GM10266 (cell line): ENCODE measurements at regions not wholly inside any gene's neighbourhood (a gene's known extent, or its start where the extent isn't known, plus 50 kb on each side); places are given as distances from the start of the nearest gene placed in this dataset.
"Not testable (repeated sequence)": the region's sequence is repeated elsewhere in the genome, so short reads cannot be mapped to it uniquely, and the experiment has no call there.

ENCODE experiments used
- DNase-seq: peaks from one replicate; pipeline ENCODE4 v3.0.0; 2012; ENCODE audit errors: extremely low spot score
- TF ChIP-seq, protein P1 (sequence below): IDR thresholded peaks from 2 replicates; pipeline ENCODE4 v1.5.1; 2012; ENCODE audit warnings: mild to moderate bottlenecking, low read depth; ENCODE audit not compliant: control insufficient read depth, insufficient read depth; ENCODE audit errors: missing control alignments

DNA sequence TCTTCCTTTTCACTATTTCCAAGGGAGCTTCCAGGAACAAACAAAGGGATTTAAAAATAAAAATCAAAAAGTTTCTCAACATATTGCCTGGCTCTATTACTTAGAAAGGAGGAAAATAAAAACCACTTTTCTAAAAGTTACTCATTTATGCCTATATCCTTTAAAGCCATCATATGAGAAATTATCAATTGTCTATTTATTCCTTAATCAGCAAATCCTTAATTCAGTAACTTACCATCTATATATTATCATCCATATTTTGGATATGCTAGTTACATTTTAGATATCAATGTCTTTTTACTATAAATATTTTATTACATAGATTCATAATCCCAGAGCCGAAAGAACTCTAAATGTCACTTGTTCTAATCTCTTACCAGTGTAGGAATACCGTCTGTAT lies 481.5 kb upstream of the ANO5 start:
- TF ChIP-seq, protein P1, sequence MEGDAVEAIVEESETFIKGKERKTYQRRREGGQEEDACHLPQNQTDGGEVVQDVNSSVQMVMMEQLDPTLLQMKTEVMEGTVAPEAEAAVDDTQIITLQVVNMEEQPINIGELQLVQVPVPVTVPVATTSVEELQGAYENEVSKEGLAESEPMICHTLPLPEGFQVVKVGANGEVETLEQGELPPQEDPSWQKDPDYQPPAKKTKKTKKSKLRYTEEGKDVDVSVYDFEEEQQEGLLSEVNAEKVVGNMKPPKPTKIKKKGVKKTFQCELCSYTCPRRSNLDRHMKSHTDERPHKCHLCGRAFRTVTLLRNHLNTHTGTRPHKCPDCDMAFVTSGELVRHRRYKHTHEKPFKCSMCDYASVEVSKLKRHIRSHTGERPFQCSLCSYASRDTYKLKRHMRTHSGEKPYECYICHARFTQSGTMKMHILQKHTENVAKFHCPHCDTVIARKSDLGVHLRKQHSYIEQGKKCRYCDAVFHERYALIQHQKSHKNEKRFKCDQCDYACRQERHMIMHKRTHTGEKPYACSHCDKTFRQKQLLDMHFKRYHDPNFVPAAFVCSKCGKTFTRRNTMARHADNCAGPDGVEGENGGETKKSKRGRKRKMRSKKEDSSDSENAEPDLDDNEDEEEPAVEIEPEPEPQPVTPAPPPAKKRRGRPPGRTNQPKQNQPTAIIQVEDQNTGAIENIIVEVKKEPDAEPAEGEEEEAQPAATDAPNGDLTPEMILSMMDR, result no peak
- no peak for DNase-seq

DNA sequence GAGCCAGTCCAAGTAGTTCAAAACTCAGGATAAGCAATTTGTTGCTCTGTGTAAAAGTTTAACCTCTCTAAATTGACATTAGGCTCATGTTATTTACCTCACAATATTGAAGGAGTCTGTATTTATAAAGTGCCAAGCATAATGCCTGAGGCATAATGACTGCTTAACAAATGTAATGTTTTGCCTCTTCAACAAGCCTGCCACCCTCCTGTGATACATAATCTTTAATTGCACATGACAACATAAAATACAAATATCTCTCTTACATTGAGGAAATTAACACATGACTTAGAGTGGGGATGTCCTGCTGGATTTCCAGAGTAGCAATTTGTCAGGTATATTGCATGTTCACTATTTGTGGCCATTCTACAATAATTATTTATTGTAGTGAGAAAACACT lies 469.2 kb upstream of the ANO5 start:
- TF ChIP-seq, protein P1, result no peak
- no peak for DNase-seq

DNA sequence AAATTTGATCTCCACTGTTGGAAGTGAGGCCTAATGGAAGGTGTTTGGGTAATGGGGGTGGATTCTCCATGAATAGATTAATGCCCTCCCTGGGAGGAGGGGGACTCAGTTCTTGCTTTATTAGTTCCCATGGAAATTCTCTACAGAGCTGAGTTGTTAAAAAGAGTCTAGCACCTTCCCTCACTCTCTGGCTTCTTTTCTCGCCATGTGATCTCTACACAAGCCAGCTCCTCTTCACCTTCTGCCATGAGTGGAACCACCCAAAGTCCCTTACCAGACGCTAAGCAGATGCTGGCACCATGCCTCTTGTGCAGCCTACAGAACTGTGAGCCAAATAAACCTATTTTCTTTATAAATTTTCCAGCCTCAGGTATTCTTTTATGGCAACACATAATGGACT lies 465.8 kb upstream of the ANO5 start:
- no peak for DNase-seq
- TF ChIP-seq, protein P1, result no peak

DNA sequence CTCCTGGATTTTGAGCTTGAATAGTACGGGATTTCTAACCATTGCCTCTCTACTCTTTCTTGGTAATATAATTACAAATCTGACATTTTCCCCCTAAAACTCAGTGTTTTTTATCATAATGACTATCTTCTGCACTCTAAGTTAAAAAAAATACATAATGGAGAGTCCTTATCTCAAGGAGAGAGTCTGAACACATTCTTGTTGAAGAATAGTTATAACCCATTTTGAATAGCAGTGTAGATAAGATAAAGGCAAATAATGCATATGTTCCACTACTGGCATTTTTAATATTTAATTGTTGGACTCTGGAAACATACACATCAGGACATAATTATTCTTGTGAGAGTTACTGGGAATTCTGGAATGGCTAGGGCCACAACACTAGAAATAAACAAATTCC lies 456.5 kb upstream of the ANO5 start:
- DNase-seq, result no peak
- TF ChIP-seq, protein P1, result no peak

DNA sequence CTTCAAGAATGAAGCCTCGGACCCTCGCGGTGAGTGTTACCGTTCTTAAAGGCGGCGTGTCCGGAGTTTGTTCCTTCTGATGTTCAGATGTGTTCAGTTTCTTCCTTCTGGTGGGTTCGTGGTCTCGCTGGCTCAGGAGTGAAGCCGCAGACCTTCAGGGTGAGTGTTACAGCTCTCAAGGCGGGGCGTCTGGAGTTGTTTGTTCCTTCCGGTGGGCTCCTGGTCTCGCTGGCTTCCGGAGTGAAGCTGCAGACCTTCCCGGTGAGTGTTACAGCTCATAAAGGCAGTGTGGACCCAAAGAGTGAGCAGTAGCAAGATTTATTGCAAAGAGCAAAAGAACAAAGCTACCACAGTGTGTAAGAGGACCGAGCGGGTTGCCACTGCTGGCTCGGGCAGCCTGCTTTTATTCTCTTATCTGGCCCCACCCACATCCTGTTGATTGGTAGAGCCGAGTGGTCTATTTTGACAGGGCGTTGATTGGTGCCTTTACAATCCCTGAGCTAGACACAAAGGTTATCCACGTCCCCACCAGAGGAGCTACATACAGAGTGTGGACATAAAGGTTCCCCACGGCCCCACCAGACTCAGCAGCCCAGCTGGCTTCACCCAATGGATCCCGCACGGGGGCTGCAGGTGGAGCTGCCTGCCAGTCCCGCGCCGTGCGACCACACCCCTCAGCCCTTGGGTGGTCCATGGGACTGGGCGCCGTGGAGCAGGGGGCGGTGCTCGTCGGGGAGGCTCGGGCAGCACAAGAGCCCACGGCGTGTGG lies 440.2 kb upstream of the ANO5 start:
- not testable (repeated sequence) for DNase-seq

DNA sequence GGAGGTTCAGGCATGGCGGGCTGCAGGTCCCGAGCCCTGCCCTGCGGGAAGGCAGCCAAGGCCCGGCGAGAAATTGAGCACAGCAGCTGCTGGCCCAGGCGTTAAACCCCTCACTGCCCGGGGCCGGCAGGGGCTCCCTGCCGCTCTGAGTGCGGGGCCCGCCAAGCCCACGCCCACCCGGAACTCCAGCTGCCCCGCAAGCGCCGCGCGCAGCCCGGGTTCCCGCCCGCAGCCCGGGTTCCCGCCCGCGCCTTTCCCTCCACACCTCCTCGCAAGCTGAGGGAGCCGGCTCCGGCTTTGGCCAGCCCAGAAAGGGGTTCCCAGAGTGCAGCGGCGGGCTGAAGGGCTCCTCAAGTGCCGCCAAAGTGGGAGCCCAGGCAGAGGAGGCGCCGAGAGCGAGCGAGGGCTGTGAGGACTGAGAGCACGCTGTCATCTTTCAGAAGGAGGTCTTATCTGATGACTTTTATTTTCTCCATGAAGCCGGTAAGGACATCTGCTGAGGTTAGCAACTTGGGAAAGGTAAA lies 439.6 kb upstream of the ANO5 start:
- DNase-seq, result not testable (repeated sequence)

DNA sequence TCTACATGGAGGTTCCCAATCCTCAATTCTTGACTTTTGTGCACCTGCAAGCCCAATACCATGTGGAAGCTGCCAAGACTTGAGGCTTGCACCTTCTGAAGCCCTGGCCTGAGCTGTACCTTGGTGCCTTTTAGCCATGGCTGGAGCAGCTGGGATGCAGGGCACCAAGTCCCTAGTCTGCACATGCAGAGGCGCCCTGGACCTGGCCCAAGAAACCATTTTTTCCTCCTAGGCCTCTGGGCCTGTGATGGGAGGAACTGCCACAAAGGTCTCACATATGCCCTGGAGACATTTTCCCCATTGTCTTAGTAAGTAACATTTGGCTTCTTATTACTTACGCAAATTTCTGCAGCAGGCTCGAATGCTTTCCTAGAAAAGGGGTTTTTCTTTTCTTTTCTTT lies 431.9 kb upstream of the ANO5 start:
- TF ChIP-seq, protein P1, result no peak

DNA sequence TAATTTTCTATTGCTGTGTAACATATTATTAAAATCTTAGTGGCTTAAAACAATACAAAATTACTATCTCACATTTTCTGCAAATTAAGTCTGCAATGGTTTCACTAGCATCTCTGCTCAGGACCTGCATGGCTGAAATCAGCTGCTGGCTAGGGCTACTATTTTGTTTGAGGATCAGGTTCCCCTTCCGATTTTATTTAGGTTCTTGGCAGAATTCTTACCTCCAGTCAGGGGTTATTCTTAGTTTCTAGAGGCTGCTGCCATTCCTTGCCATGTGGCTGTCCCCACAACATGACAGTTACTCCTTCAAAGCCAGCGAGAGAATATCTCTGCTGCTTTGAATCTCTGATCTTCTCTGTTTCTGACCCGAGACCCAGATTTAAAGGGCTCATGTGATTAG lies 424.5 kb upstream of the ANO5 start:
- DNase-seq, result no peak
- TF ChIP-seq, protein P1, result no peak

More for the DNA sequence above, 431.9 kb upstream of the ANO5 start:
- no peak for DNase-seq
